A549 (cell line): ENCODE measurements at regions not wholly inside any gene's neighbourhood (a gene's known extent, or its start where the extent isn't known, plus 50 kb on each side); places are given as distances from the start of the nearest gene placed in this dataset.

ENCODE experiments used
- CEBPB ChIP-seq, 2 experiments: fragments of >200 bp in 1 of 2; sonication (Bioruptor Twin) in 1 of 2; formaldehyde crosslinking in 1 of 2; IDR thresholded peaks; 2 replicates each; pipeline ENCODE4 v1.6.1; 2012 to 2016
- POLR2A ChIP-seq: IDR thresholded peaks from 2 replicates; pipeline ENCODE4 v1.6.1; 2012; ENCODE audit warnings: mild to moderate bottlenecking, low read length
- POLR2AphosphoS2 ChIP-seq: conservative IDR thresholded peaks from 2 replicates; pipeline ENCODE4 v1.6.1; 2012; ENCODE audit warnings: low read length, improper control_type of control experiment, inconsistent platforms
- RFX5 ChIP-seq: fragments of 450-650 bp; IDR thresholded peaks from 2 replicates; pipeline ENCODE4 v1.7.1; 2014; ENCODE audit warnings: antibody characterized with exemption, mild to moderate bottlenecking, moderate library complexity
- SMC3 ChIP-seq: fragments of >200 bp; sonication (Bioruptor Twin); formaldehyde crosslinking; IDR thresholded peaks from 3 replicates; pipeline ENCODE4 v1.6.1; 2018; ENCODE audit warnings: inconsistent platforms
- TF ChIP-seq, protein P1 (sequence below): fragments of >200 bp; sonication (Bioruptor Twin); formaldehyde crosslinking; IDR thresholded peaks from 3 replicates; pipeline ENCODE4 v1.5.1; 2016
- TF ChIP-seq, protein P2 (sequence below): fragments of 450-650 bp; IDR thresholded peaks from 2 replicates; pipeline ENCODE4 v1.6.1; 2014; ENCODE audit warnings: antibody characterized with exemption

DNA sequence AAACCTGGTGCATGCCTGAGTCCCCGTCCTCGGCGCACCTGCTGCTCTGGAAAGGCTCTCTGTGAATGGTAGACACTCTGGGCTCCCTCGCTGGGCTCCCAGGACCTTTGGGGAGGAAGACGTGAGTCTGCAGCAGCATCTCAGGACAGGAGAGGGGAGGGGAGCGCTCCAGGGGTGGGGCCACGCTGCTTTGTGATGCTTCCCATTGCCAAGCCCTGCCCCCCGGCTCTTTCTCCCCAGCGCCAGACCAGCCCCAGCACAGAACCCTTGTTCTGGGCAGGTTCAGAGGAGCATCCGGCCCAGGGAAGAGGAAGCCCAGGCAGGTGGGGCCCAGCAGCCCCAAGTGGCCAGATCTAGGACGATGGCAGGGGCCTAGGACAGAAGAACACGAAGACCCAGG lies 111.2 kb downstream of the BRD1 start:
- TF ChIP-seq, protein P1, sequence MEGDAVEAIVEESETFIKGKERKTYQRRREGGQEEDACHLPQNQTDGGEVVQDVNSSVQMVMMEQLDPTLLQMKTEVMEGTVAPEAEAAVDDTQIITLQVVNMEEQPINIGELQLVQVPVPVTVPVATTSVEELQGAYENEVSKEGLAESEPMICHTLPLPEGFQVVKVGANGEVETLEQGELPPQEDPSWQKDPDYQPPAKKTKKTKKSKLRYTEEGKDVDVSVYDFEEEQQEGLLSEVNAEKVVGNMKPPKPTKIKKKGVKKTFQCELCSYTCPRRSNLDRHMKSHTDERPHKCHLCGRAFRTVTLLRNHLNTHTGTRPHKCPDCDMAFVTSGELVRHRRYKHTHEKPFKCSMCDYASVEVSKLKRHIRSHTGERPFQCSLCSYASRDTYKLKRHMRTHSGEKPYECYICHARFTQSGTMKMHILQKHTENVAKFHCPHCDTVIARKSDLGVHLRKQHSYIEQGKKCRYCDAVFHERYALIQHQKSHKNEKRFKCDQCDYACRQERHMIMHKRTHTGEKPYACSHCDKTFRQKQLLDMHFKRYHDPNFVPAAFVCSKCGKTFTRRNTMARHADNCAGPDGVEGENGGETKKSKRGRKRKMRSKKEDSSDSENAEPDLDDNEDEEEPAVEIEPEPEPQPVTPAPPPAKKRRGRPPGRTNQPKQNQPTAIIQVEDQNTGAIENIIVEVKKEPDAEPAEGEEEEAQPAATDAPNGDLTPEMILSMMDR = no peak
- no peak for TF ChIP-seq POLR2A
- TF ChIP-seq CEBPB (IDR thresholded peaks at IDR 0.05) = no peak
- TF ChIP-seq SMC3 = no peak
- no peak for TF ChIP-seq RFX5
- TF ChIP-seq POLR2AphosphoS2 = no peak
- TF ChIP-seq, protein P2, sequence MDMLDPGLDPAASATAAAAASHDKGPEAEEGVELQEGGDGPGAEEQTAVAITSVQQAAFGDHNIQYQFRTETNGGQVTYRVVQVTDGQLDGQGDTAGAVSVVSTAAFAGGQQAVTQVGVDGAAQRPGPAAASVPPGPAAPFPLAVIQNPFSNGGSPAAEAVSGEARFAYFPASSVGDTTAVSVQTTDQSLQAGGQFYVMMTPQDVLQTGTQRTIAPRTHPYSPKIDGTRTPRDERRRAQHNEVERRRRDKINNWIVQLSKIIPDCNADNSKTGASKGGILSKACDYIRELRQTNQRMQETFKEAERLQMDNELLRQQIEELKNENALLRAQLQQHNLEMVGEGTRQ = no peak
